ENCODE measurements at regions not wholly inside any gene's neighbourhood (a gene's known extent, or its start where the extent isn't known, plus 50 kb on each side); places are given as distances from the start of the nearest gene placed in this dataset.

GRCh38 chr9:107786561-107786960, 297.0 kb upstream of the KLF4 start:
- Histone ChIP-seq H2BK5ac (ENCODE audit: low read depth, low read length, poor library complexity, severe bottlenecking) (no peak overlapping the region), H3K9ac (ENCODE audit: low read depth, low read length) (no peak overlapping the region), H4K5ac (ENCODE audit: low read depth, low read length) (no peak overlapping the region), H3K4me3 (ENCODE audit: insufficient read depth, low read depth, low read length) (no peak overlapping the region), H2AFZ (replicated peaks; ENCODE audit: low read length, poor library complexity) (no peak overlapping the region), H4K20me1 (ENCODE audit: insufficient read depth, low read length) (no peaks in the 10 kb centered on the region), H3K27me3 (ENCODE audit: control insufficient read depth, insufficient read depth, low read length) (no peaks in the 10 kb centered on the region; the same call in none of the 2 replicates), H2AK9ac (replicated peaks; ENCODE audit: low read depth, low read length, poor library complexity) (no peak overlapping the region), H3K4ac (ENCODE audit: low read depth, low read length) (no peak overlapping the region), H3K23ac (ENCODE audit: low read depth, low read length) (no peak overlapping the region), H2BK15ac (ENCODE audit: low read depth, low read length) (no peak overlapping the region), H3K9me3 (ENCODE audit: control insufficient read depth, insufficient read depth, low read length) (no peaks in the 10 kb centered on the region), H3K14ac (replicated peaks; ENCODE audit: low read depth, low read length) (no peak overlapping the region), H4K91ac (ENCODE audit: insufficient read depth, low read depth, low read length) (no peak overlapping the region), H3K18ac (ENCODE audit: low read depth, low read length) (no peak overlapping the region), H3K56ac (ENCODE audit: extremely low read depth, insufficient read depth, low read length) (no peak overlapping the region), H2AK5ac (ENCODE audit: low read depth, low read length) (no peak overlapping the region), H4K8ac (ENCODE audit: low read depth in 2 of 2, low read length in 2 of 2) (no peak overlapping the region), H3K36me3 (ENCODE audit: control insufficient read depth, insufficient read depth, low read length) (no peaks in the 10 kb centered on the region), H3K79me1 (ENCODE audit: low read depth in 1 of 2, low read length in 2 of 2) (no peaks in the 10 kb centered on the region; a peak in 1 of 4 replicates), H3K4me1 (ENCODE audit: control insufficient read depth, insufficient read depth, low read length) (peaks cover 8% of the 10 kb centered on the region), H3K27ac (ENCODE audit: insufficient read depth, low read length) (no peak overlapping the region), H3K4me2 (ENCODE audit: low read depth, low read length) (no peak overlapping the region), H3K9me1 (ENCODE audit: insufficient read depth, low read length) (peaks cover 9% of the 10 kb centered on the region), H2BK120ac (ENCODE audit: low read depth, low read length) (no peak overlapping the region), H2BK20ac (ENCODE audit: low read depth, low read length) (no peak overlapping the region)
- no peak for DNase-seq
- peak; percentile 90 for TF ChIP-seq CEBPB (IDR thresholded peaks at IDR 0.05; ENCODE audit: low read depth, low read length)
- no peak for TF ChIP-seq FOS (IDR thresholded peaks at IDR 0.05; ENCODE audit: low read depth, low read length)
- TF ChIP-seq RCOR1 (IDR thresholded peaks at IDR 0.05; ENCODE audit: insufficient replicate concordance, low read length): no peak
- in situ Hi-C loops (cut with MboI; ENCODE audit: low sequenced_read_pairs): no loop called here
- no peak for ATAC-seq (ENCODE audit: low read depth)
- dilution Hi-C loops (cut with HindIII; ENCODE audit: low sequenced_read_pairs, unreplicated experiment): no loop called here
- no CpG with 5 or more reads among the region's 2 CpGs for WGBS, 2 experiments (ENCODE audit: extremely low coverage in 2 of 2, insufficient read length in 1 of 2)
- intact Hi-C loops (cut with micrococcal nuclease): no loop called here
- BruUV-seq (replicated peaks): no TSS peak
- CTCF ChIA-PET: no interaction called here
- POLR2A ChIA-PET (ENCODE audit: unreplicated experiment): no interaction called here
